ENCODE measurements at regions not wholly inside any gene's neighbourhood (a gene's known extent, or its start where the extent isn't known, plus 50 kb on each side); places are given as distances from the start of the nearest gene placed in this dataset.

DNA sequence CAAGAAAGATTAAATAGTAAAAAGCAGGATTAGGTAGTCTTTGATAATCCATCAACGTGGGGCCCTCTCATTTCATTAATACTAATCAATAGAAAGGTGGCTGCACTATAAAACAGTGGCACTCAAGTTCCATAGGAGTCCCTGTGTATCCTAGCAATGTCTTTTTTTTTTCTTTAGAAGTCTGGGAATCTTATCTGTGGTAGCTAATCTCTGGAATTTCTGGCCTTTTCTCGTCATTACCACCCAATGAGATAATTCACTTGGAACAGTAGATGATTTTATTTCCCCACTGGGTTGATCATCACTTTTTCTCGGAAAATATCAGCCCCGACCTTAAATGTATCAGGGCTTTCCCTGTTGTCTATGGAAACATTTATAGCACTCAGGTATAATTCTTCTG is 86.8 kb upstream of the CDH6 start:
- TF ChIP-seq CTCF (IDR thresholded peaks at IDR 0.05) (no peak), POLR2A (IDR thresholded peaks at IDR 0.05) (no peak), POLR2AphosphoS5 (IDR thresholded peaks at IDR 0.05) (no peak)

Data from prostate gland (tissue), 2 donors.